ENCODE measurements at regions not wholly inside any gene's neighbourhood (a gene's known extent, or its start where the extent isn't known, plus 50 kb on each side); places are given as distances from the start of the nearest gene placed in this dataset.

DNA sequence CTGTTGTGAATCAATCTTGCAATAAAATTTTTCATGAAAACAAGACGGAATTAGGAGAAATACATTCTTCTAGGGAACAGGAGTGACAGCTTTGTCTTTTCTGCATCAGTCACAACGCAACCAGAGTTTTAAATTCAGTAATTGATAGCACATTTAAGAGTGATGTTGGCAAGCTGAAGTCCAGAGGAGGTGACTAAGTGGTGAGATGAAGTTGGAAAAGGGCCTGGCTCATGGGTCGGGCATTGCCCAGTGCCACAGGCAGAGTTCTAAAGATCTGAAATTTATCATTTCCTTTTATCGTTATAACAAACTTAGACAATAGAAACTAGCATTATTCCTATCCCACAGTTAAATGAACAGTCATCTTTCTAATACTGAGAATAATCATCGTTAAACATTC is 764.6 kb upstream of the ZEB2 start:
- H3K4me1 Mint-ChIP-seq: peaks cover 3% of the 10 kb centered on the region
- H3K9ac ChIP-seq (ENCODE audit: low read length): no peak overlapping the region
- no peaks in the 10 kb centered on the region for H3K27me3 ChIP-seq (replicated peaks in 1 of 4; ENCODE audit: control extremely low read depth in 1 of 4, control insufficient read depth in 3 of 4, insufficient read depth in 4 of 4, low read length in 3 of 4)
- no peaks in the 10 kb centered on the region for H3K4me1 ChIP-seq (ENCODE audit: control insufficient read depth in 2 of 2, insufficient read depth in 2 of 2, low read length in 2 of 2)
- peaks cover 3% of the 10 kb centered on the region for H3K9me3 Mint-ChIP-seq (ENCODE audit: insufficient read depth)
- DNase-seq: no peak
- ChIA-PET CTCF (no interaction called here), POLR2A (no interaction called here)
- H3K9me3 ChIP-seq (ENCODE audit: control extremely low read depth in 1 of 3, control insufficient read depth in 2 of 3, insufficient read depth in 1 of 3, low read length in 2 of 3): peaks cover 0 to 6% (median 0%) of the 10 kb centered on the region in 3 donors
- no peak overlapping the region for H3K27ac Mint-ChIP-seq
- no peaks in the 10 kb centered on the region for H4K20me1 ChIP-seq (ENCODE audit: control insufficient read depth, insufficient read depth, low read length, poor library complexity, severe bottlenecking)
- no peak for TF ChIP-seq EZH2 (IDR thresholded peaks at IDR 0.05; ENCODE audit: borderline replicate concordance, insufficient read depth, low read depth, low read length, poor library complexity, severe bottlenecking)
- TF ChIP-seq, protein P1, sequence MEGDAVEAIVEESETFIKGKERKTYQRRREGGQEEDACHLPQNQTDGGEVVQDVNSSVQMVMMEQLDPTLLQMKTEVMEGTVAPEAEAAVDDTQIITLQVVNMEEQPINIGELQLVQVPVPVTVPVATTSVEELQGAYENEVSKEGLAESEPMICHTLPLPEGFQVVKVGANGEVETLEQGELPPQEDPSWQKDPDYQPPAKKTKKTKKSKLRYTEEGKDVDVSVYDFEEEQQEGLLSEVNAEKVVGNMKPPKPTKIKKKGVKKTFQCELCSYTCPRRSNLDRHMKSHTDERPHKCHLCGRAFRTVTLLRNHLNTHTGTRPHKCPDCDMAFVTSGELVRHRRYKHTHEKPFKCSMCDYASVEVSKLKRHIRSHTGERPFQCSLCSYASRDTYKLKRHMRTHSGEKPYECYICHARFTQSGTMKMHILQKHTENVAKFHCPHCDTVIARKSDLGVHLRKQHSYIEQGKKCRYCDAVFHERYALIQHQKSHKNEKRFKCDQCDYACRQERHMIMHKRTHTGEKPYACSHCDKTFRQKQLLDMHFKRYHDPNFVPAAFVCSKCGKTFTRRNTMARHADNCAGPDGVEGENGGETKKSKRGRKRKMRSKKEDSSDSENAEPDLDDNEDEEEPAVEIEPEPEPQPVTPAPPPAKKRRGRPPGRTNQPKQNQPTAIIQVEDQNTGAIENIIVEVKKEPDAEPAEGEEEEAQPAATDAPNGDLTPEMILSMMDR (IDR thresholded peaks at IDR 0.05): no peak
- no peaks in the 10 kb centered on the region for H3K27me3 Mint-ChIP-seq
- no peak overlapping the region for H2AFZ ChIP-seq (ENCODE audit: insufficient read depth, low read depth, low read length, poor library complexity, severe bottlenecking)
- ATAC-seq (ENCODE audit: low read depth): no peak
- no peak overlapping the region for H3K4me2 ChIP-seq (replicated peaks; ENCODE audit: low read depth, low read length, poor library complexity, severe bottlenecking)
- no peak overlapping the region for H3K27ac ChIP-seq (ENCODE audit: low read length in 2 of 2)
- no peak overlapping the region for H3K4me3 Mint-ChIP-seq
- H3K79me2 ChIP-seq (ENCODE audit: control insufficient read depth, insufficient read depth, low read length): no peaks in the 10 kb centered on the region
- WGBS (ENCODE audit: insufficient coverage): 92% methylated on average over 2 of the region's 5 CpGs
- no peaks in the 10 kb centered on the region for H3K36me3 ChIP-seq (replicated peaks in 1 of 2; ENCODE audit: control extremely low read depth in 1 of 2, control insufficient read depth in 1 of 2, extremely low read depth in 1 of 2, insufficient read depth in 2 of 2, low read length in 1 of 2)
- intact Hi-C loops (cut with micrococcal nuclease): no loop called here
- no peak overlapping the region for H3K4me3 ChIP-seq (ENCODE audit: control extremely low read depth in 1 of 5, extremely low read depth in 1 of 5, insufficient read depth in 1 of 5, low read depth in 2 of 5, low read length in 4 of 5)

DNA sequence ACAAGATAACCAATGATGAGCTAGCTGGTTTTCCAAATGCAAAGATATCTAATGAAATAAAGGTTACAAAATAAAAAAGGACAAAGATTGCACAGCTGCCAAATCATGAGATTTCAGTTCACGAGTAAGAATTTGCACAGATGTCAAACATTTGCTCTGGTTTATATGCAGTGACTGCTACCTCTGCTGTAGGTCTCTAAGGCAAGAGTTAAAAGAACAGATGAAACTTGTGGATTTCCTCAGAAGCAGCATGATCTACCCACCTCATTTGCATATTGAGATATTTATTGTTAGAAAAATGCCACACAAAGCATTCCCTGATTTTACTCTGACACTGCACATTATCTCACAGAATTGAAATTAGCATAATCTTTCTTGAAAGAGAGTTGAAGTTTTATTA is 763.2 kb upstream of the ZEB2 start:
- Histone ChIP-seq H3K79me2 (ENCODE audit: control insufficient read depth, insufficient read depth, low read length) (no peaks in the 10 kb centered on the region), H4K20me1 (ENCODE audit: control insufficient read depth, insufficient read depth, low read length, poor library complexity, severe bottlenecking) (no peaks in the 10 kb centered on the region), H3K9ac (ENCODE audit: low read length) (no peak overlapping the region), H3K4me1 (ENCODE audit: control insufficient read depth in 2 of 2, insufficient read depth in 2 of 2, low read length in 2 of 2) (no peaks in the 10 kb centered on the region), H2AFZ (ENCODE audit: insufficient read depth, low read depth, low read length, poor library complexity, severe bottlenecking) (no peak overlapping the region), H3K27me3 (replicated peaks in 1 of 4; ENCODE audit: control extremely low read depth in 1 of 4, control insufficient read depth in 3 of 4, insufficient read depth in 4 of 4, low read length in 3 of 4) (no peaks in the 10 kb centered on the region), H3K27ac (ENCODE audit: low read length in 2 of 2) (no peak overlapping the region), H3K36me3 (replicated peaks in 1 of 2; ENCODE audit: control extremely low read depth in 1 of 2, control insufficient read depth in 1 of 2, extremely low read depth in 1 of 2, insufficient read depth in 2 of 2, low read length in 1 of 2) (no peaks in the 10 kb centered on the region), H3K4me3 (ENCODE audit: control extremely low read depth in 1 of 5, extremely low read depth in 1 of 5, insufficient read depth in 1 of 5, low read depth in 2 of 5, low read length in 4 of 5) (no peak overlapping the region), H3K9me3 (ENCODE audit: control extremely low read depth in 1 of 3, control insufficient read depth in 2 of 3, insufficient read depth in 1 of 3, low read length in 2 of 3) (peaks cover 0 to 6% (median 0%) of the 10 kb centered on the region in 3 donors), H3K4me2 (replicated peaks; ENCODE audit: low read depth, low read length, poor library complexity, severe bottlenecking) (no peak overlapping the region)
- Mint-ChIP-seq H3K27ac (no peak overlapping the region), H3K4me3 (no peak overlapping the region), H3K9me3 (ENCODE audit: insufficient read depth) (peaks cover 3% of the 10 kb centered on the region), H3K4me1 (peaks cover 3% of the 10 kb centered on the region), H3K27me3 (no peaks in the 10 kb centered on the region)
- DNase-seq (no peak), ATAC-seq (ENCODE audit: low read depth) (no peak)
- intact Hi-C loops (cut with micrococcal nuclease): no loop called here
- ChIA-PET POLR2A (no interaction called here), CTCF (no interaction called here)
- TF ChIP-seq EZH2 (IDR thresholded peaks at IDR 0.05; ENCODE audit: borderline replicate concordance, insufficient read depth, low read depth, low read length, poor library complexity, severe bottlenecking): no peak
- TF ChIP-seq, protein P1 (IDR thresholded peaks at IDR 0.05): no peak
- WGBS (ENCODE audit: insufficient coverage): 55% methylated on average over 1 of the region's 1 CpG
